CD4-positive, alpha-beta T cell treated with Interleukin-10 for 1 hour (primary cell): ENCODE measurements at regions not wholly inside any gene's neighbourhood (a gene's known extent, or its start where the extent isn't known, plus 50 kb on each side); places are given as distances from the start of the nearest gene placed in this dataset.
"Not testable (repeated sequence)": the region's sequence is repeated elsewhere in the genome, so short reads cannot be mapped to it uniquely, and the experiment has no call there.

Experiments used
- DNase-seq: peaks from one replicate; pipeline ENCODE4 v3.0.0-alpha.2; 2020

DNA sequence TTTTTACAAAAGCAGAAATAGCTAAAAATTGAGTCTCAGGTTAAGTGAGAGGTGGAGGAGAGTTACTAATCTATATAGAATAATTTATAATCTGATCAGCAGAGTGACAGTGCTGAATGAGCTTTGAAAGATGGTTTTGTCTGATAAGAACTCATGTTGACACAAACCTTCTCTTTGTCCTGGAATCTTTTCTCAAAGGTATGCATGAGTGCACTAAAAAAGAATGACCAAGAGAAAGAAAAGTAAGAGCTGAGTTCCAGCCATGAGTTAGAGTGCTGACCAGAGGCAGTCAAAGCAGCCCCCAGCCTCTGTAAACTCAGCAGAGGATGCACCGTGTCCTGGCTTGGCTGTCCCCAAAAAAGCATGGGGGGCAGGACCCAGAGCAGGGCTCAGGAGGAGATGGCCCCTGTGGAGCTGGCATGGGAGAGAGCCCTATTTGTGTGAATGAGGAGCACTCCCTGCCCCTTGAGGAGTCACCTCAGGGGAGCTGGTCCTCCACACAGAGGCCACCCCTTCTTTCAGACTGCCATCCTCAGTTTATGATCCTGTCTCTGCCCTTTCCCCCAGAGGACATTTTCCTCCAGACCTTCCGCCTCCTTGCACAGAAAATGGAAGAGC, 129.8 kb downstream of the SEC23A start:
- DNase-seq = no peak

DNA sequence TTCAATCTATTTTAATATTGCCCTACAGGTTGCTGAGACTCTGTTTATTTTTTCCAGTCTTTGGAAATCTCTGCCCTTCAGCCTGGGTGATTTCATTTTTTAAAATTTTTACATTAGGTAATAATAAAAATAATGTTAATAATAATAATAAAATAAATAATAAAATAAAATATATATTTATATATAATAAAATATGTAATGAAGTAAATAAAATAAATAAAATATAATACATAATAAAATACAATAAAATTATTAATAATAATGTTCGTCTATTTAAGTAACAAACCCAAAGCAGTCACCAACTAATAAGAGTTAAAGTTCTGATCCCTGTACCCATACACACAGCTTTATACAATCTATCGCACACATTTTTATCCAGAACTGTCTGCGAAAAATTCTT, 130.5 kb downstream of the SEC23A start:
- no peak for DNase-seq

DNA sequence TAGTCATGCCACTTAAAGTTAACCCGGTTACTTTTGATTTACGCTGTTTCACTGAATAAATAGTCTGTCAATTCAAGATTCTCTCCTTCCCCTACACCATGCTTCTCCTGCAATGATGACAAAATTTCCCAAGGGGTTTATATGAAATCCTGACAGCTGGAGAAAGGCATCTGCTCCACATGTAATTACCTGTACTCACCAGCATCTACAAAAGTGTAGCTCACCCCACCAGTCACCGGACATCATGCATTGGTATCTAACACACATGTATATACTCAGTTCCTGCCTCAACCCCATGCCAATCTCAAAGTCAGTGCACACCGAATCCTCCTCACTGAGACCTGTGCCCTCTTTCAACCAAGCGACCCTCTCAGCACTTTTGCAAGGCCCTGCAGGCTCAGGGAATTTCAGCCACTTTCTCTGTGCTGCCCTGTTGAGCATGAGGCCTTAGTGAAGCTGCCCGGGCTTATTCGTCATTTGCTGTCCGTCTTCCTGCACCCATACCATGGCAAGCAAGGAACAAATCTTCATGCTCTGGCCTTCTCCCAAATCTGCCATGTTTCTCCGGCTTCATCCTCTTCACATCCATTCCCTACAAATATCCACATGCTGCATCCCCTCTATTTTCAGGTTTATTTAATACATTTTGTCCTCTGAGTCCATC, 131.6 kb downstream of the SEC23A start:
- no peak for DNase-seq

DNA sequence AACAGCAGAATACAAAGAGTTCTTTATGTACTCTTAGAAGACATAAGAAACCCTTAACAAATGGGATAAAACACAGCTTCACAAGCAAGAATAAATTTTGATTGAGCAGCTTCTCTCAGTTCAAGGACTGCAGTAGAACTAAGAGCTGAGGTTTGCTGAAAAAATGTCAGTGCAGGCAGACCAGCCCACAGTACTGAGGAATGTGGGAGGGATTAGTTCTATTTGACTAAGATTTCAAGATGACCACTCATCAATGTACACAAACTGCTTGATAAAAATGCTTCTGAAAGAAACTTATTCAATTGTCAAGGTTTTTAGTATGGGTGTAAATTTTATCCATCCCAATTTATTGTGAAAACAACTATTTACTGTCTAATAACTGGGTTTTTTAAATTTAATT, 138.4 kb downstream of the SEC23A start:
- no peak for DNase-seq

DNA sequence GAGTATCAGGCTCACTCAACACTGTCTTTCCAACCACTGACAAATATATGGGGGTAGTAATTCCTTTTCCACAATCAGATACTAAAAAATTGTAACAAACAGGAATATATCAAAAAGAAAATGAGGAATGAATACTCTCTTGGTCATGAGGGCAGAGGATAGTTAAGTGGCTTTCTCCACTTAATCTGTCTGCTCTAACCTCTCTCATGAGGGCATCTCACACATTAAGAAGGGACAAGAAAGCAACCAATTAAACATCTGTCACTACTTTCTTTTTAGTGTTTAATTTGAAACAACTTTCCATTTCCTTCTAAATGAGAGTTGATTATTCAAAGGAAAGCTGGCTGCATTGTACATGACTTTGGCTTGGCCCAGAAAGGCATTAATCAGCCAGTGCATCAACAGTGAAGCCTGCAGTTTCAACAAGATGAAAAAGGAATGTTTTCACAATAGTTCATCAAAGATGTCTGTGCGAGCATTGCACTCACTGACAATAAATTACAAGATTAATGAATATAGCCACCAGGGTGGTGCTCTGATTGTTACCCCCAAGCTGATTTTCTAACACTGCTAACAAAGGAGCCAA, 142.0 kb downstream of the SEC23A start:
- DNase-seq = no peak

DNA sequence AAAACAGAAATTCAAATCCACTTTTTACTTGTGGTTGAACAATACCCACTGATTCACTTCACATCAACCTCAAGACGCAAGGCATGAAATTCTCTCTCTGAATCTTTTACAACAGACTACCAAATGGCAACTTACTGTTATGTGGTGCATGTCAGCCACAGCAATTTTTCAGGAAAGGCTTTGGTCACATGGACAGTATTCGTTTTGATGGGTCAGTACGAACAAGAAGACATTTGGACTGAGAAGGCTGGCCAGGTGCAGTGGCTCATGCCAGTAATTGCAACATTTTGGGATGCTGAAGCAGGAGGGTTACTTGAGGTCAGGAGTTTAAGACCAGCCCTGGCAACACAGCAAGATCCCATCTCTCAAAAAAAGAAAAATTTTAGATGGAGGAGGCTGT, 144.0 kb downstream of the SEC23A start:
- DNase-seq = no peak

DNA sequence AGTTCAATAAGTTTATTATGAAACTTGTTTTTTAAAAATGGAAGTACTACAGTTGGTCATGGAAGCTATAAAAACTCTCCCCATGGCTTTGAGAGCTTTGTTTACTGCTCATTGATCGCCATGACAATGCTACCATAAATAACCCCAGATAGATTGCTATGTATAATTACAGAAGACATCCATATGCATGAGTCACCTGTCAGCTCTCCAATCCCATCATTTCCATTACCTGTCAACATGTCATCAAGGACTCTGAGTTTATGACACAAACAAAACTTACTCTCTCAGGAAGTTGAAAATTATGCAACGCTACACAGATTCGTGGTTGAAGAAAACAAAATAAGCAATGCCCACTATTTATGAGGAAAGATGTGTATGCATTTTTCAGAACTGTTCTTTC, 144.4 kb downstream of the SEC23A start:
- no peak for DNase-seq

DNA sequence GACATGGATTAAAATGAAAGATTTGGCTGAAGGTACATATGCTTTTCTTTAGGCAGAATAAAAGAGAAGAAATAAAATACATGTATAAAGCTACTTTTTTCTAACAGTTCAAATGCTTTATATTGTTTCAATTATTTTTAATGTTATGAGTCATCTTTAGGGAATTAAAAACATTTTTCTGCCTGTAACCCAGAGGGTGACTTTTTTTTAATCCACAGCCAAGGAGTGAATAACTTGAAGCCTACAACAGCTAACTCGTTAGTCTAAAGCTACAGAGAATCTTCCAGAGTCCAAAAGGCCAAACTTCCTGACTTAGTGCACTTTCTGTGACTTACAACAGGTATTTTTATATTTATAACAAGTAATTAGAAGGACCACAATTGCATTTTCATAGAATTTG, 151.6 kb downstream of the SEC23A start:
- no peak for DNase-seq

DNA sequence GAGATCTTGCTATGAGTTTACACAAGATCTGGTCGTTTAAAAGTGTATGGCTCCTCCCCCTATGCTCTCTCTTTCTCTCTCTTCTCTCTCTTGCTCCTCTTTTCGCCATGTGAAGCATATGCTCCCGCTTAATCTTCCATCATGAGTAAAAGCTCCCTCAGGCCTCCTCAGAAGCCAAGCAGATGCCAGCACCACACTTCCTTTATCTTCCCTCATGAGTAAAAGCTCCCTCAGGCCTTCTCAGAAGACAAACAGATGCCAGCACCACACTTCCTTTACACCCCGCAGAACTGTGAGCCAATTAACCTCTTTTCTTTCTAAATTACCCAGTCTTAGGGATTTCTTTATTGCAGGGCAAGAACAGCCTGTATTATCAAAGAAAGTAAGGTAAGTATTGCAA, 152.4 kb downstream of the SEC23A start:
- DNase-seq = no peak

DNA sequence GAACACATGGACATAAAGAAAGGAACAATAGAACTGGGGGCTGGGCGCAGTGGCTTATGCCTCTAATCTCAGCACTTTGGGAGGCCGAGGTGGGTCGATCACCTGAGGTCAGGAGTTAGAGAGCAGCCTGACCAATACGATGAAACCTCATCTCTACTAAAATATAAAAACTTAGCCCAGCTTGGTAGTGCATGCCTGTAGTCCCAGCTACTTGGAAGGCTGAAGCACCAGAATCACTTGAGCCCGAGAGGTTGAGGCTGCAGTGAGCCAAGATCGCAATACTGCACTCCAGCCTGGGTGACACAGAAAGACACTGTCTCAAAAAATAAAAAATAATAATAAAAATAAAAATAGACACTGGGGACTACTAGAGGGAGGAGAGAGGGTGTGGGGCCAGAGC, 154.5 kb downstream of the SEC23A start:
- DNase-seq = no peak

DNA sequence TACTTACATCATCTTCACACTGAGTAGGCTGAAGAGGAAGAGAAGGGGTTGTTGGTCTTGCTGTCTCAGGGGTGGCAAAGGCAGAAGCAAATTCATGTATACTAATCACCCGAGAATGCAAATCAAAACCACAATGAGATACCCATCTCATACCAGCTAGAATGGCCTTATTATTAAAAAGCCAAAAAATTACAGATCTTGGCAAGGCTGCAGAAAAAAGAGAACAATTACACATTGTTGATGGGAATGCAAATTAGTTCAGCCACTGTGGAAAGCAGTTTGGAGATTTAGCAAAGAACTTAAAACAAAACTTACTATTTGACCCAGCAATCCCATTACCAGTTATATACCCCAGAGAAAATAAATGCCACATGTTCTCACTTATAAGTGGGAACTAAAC, 154.9 kb downstream of the SEC23A start:
- DNase-seq = no peak

DNA sequence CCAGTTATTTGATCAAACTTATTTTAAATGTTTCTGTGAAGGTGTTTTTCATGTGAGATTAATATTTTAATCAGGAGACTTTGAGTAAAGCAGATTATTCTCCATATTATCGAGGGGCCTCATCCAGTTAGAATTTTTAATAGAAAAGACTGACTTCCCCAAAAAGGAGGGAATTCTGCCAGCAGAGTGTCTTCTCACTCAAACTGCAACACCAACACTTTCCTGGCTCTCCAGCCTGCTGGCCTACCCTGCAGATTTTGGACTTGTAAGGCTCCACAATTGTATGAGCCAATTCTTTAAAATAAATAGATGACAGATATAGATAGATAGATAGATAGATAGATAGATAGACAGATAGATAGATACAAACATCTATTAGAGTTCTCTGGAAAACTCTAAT, 155.7 kb downstream of the SEC23A start:
- no peak for DNase-seq

DNA sequence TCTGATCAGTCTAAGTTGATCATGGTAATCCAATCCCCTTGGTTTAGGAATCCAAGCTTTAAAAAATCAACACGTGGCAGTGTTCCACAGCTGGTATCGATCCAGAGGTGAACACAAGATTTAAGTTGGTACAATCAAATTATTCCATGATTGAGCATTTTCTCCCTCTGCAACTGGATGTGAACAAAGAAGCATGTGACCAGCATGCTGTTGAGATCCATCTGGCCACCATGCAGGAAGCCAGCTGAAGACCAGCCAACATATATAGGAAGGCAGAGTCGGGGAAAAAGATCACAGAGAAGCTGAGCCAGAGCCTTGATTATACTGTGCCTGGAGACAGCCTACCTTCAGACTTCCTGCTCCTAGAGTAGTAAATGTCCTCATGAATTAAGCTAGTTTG, 158.3 kb downstream of the SEC23A start:
- DNase-seq = no peak

DNA sequence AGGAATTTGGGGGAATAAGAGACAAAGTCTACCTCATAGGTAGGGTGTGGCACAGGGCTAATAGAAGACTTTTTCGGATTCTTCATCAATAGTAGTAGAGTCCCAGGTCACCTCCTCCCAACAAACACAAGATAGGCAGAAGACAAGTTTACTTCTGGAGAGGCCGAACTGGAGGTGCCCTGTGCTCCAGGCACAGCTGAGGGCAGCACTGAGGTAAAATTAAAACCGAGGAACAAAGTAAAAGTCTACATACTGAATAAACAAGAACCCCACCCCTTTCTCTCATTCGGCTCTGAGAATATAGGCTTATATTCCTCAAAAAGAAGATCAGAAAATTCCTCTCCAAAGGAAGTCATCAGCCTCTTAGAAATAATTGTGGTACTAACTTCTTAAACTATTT, 161.5 kb downstream of the SEC23A start:
- DNase-seq = no peak

DNA sequence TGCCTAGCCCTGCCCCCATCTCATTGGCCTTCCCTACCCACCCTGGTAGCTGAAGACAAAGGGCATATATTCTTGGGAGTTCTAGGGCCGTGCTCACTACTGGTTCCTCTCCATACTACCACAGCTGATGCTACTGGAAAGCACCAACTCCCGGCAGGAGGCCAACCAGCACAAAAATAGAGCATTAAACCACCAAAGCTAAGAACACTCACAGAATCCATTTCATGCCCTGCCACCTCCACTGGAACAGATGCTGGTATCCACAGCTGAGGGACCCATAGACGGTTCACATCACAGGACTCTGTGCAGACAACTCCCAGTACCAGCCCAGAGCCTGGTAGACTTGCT, 170.4 kb downstream of the SEC23A start:
- DNase-seq = not testable (repeated sequence)

DNA sequence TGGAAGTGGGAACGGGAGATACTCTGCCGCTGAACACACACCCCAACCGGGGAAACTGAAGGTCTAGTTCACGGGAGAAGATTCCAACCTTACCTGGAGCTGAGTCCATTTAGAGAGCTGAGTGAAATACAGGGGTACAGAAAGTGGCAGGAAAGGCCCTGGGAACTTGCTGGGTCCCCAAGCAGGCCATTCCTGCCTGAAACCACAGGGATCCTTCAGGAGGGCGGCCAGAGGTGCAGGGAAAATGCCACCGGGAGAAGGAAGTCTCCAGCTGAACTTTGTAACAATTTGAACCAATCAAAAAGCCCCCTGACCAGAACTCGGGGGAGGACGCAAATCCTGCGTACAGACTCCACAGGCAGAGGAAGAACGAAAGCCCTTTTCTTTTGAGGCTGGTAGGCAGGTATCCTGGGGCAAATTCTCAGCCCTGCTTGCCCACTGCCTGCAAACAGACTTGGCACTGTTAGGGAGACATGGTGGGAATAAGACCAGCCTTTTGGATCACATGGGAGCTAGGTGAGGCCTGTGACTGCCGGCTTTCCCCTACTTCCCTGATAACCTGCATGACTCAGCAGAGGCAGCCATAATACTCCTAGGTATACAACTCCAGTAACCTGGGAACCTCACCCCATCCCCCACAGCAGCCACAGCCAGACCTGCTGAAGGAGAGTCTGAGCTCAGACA, 170.9 kb downstream of the SEC23A start:
- no peak for DNase-seq

DNA sequence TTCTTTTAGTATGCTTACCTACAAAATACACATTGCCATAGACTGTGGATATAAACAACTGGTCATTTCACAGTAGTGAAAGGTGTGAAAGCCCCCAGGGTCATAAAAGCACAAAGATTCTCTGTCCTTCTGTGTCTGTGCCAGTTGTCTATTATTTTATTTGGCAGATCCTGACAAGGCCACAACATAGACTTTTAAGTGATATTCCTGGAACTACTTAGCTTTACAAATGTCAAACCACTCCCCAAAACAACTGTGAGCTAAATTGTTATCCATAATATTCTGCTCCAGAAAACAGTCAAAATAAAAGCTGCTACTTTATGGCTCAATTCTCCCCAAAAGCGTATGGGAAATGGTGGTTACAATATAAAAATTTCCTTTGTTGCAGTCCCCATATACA, 172.1 kb downstream of the SEC23A start:
- no peak for DNase-seq

DNA sequence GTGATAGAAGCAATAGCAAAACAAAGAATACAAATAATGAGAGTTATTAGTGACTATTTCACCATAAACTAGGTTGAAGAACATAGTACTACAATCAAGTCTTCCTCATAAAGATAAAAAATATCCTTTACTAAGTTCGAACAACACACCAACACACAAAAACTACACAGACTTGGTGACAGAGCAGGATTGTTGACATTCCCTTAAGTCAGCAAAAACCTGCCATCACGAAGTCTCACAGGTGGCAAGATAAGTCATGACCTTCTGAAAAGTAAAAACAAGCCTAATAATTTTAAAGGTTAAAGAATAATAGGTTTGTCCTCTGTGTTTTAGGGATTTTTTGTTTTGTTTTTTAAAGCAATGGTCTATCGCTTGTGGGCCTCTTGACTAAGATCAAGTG, 173.0 kb downstream of the SEC23A start:
- no peak for DNase-seq

DNA sequence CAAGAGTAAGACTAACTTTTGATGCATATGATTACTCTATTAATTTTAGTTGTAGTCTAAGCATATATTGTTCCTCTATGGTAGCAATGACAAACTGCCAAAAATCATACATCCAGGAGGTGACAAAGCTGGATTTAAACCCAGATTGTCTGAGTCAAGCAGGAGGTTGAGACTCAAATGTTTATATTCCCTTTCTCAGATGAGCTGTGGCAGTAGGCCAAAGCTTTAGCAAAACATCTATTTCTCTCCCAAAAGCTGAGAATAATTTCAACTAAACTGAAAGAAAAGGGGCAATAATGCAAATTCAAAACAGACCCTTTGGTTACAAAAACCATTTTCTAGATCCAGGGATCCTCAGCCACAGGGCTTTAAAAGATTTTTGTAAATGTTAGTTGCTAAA, 173.6 kb downstream of the SEC23A start:
- no peak for DNase-seq

DNA sequence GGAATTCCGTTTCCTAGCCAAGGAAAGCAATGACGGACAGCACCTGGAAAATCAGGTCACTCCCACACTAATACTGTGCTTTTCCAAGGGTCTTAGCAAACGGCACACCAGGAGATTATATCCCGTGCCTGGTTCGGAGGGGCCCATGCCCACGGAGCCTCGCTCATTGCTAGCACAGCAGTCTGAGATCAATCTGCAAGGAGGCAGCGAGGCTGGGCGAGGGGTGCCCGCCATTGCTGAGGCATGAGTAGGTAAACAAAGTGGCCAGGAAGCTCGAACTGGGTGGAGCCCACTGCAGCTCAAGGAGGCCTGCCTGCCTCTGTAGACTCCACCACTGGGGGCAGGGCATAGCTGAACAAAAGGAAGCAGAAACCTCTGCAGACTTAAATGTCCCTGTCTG, 181.1 kb downstream of the SEC23A start:
- DNase-seq = not testable (repeated sequence)

DNA sequence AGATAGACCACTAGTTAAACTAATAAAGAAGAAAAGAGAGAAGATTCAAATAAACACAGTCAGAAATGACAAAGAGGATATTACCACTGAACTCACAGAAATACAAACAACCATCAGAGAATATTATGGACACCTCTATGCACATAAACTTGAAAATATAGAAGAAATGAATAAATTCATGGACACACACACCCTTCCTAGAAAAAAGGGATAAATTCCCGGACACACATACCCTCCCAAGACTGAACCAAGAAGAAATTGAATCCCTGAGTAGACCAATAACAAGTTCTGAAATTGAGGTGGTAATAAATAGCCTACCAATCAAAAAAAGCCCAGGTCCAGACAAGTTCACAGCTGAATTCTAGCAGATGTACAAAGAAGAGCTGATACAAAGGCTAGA, 187.9 kb downstream of the SEC23A start:
- no peak for DNase-seq

DNA sequence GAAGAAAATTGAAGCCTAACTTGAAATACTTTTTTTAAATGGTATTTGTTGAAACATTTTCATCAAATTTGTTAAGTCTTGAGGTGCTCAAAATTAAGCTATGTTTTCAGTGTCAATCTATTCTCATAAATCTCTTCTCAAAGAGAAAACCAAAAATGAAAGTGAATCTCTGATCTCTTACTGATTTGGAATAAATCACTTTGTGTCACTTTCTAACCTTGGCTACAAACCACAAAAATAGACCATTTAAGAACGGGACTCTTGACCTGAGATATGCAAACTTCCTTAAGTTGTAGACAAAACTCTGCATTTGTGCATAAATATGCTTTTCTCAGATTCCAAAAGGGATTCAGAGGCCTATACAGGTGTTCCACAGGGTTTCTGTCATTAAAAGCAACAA, 192.9 kb downstream of the SEC23A start:
- DNase-seq = no peak

DNA sequence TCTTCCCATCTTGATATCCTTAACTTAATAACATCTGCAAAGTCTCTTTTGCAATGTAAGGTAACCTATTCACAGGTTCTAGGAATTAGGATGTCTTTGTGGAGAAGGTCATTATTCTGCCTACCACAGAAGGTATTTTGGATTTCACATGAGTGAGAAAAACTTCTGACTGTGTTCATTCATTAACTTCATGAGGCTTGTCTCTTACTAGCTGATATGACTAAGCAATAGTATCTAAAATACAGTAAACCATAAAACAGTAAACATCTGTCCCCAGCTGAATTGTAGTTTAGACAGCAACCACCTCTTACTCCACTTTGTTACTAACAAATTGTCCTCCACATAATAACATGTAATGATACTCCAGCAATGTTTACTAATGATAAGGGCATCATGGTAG, 198.1 kb downstream of the SEC23A start:
- DNase-seq = no peak

DNA sequence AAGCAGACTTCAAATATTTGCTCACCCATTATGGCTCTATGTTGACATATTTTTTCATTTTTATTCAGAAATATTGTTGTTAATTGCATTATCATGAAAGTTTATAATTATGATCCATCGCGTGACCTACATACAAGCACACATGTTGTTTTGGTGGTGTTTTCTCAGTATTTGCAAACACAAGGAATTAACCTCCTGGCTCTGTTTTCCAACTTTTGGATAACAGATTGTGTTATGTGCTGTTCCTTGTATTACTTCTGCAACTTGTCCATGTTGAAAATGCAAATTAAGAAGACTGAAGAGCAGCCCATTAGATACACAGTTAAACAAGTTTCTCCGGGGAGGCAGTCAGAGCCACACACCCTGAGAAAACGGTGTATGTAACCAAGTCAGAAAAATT, 201.2 kb downstream of the SEC23A start:
- no peak for DNase-seq
